ENCODE measurements at regions not wholly inside any gene's neighbourhood (a gene's known extent, or its start where the extent isn't known, plus 50 kb on each side); places are given as distances from the start of the nearest gene placed in this dataset.
"Not testable (repeated sequence)": the region's sequence is repeated elsewhere in the genome, so short reads cannot be mapped to it uniquely, and the experiment has no call there.

DNA sequence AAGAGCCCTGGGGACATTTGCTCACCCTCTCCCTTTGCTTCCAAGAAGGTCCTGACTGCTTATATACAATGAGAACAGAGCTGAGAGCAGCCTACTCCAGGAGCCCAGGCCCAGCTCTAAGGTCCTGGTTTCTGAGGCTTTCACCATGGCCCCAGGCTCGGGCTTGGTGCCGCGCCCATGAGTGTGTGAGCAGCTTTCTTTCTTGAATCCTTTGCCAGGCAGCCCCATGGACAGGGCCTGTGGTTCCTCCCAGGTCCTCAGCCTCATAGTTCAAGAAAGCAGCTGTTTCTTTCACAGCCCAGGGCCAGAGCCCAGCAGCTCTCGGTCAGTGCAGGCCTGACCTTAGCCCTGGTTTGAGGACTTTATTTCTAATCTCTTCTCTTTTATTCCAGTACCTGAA, 1197.2 kb downstream of the RPIA start:
- not testable (repeated sequence) for TF ChIP-seq CTCF, POLR2A (IDR thresholded peaks at IDR 0.05)

Measured in esophagus squamous epithelium (tissue), 4 donors.